GM18517 (cell line): ENCODE measurements at regions not wholly inside any gene's neighbourhood (a gene's known extent, or its start where the extent isn't known, plus 50 kb on each side); places are given as distances from the start of the nearest gene placed in this dataset.
"Not testable (repeated sequence)": the region's sequence is repeated elsewhere in the genome, so short reads cannot be mapped to it uniquely, and the experiment has no call there.

Experiments
- ATAC-seq: cut with Tn5 transposase; IDR thresholded peaks from one replicate; pipeline ENCODE4 v1.9.1; 2021; ENCODE audit warnings: mild to moderate bottlenecking, moderate library complexity; ENCODE audit not compliant: unreplicated experiment

DNA sequence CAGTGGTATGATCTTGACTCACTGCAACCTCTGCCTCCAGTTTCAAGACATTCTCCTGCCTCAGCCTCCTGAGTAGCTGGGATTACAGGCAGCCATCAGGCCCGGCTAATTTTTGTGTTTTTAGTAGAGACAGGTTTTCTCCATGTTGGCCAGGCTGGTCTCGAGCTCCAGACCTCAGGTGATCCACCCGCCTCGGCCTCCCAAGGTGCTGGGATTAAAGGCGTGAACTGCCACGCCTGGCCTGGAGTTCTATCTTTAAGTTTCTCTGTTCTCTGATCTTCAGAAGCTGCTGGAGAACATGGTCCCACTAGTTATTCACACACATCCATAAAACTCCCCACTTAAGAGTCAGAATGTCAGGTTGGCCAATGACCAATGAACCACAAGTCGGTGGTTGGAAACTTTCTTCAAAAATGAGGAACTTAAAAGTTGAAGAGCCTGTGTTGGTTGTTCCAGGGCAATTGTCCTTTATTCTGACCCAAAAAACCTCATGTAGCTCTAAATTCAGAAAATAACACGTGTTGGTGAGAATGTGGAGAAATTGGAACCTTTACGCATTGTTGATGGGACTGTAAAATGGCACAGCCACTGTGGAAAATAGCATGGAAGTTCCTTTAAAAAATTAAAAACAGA lies 55.9 kb upstream of the PIK3CB start:
- ATAC-seq: peak; percentile 80

DNA sequence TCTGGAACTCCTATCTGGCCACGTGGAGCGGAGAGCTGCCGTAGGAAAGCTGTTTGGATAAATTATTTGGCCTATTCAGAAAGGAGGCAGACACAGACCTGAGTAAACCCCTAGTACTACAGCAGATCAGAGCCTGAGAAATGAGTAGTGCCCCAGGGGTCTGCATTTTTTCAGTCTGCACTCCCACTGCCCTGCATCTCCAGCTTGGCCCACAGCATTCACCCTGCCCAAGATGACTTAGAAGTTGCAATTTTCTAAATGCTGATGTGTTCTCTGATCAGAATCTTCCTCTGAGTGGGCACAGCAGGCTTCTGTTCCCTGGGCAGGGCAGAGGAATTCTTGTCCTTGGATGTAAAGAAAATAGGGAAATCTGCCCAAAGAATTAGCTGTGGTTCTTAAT lies 55.1 kb upstream of the PIK3CB start:
- ATAC-seq: no peak

DNA sequence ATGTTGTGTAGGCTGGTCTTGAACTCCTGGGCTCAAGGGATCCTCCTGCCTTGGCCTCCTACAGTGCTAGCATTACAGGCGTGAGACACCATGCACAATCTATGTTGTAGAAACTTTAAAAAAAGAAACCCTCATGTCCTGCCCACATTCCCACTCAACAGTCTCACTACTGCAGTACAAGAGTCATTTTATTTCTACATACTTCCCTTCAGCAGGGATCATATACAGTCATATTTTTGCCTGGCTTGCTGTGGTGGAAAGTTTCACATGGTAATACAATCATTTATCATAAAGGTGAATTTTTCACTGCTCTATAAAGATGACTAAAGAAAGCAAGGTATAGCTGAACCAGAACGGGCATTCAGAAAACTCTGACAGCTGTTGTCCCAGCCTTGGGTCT lies 53.8 kb upstream of the PIK3CB start:
- ATAC-seq: no peak

DNA sequence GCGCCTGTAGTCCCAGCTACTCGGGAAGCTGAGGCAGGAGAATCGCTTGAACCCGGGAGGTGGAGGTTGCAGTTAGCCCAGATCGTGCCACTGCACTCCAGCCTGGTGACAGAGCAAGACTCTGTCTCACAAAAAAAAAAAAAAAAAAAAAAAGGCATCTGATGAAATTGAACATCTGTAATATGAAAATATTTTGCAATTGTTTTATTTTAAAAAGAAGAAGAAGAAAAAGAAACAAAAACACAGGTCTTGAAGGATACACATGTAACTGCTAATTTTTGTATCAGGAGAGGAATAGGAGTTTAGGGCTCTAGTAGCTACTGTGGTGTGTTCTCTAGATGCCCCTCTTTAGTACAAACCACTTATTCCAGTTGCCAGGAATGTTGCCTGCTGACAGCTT lies 51.4 kb upstream of the PIK3CB start:
- ATAC-seq: not testable (repeated sequence)
